Panc1 (cell line): ENCODE measurements at regions not wholly inside any gene's neighbourhood (a gene's known extent, or its start where the extent isn't known, plus 50 kb on each side); places are given as distances from the start of the nearest gene placed in this dataset.

Experiments used
- ATAC-seq: fragments of 200-7000 bp; cut with Tn5 transposase; 2 replicates; pipeline ENCODE4 v1.9.1; 2020; ENCODE audit warnings: mild to moderate bottlenecking, moderate library complexity
- BruUV-seq: library from RNA; stranded (reverse); fragments of 400-500 nt; replicated peaks from 2 replicates; lab custom pipeline; 2021; lab: Mats Ljungman, UMichigan
- CTCF ChIA-PET: fragments of 300-600 bp; sonication (Branson Sonifier 250); formaldehyde crosslinking; loops from one replicate; lab custom pipeline; 2022; ENCODE audit warnings: antibody characterized with exemption; lab: Charles Lee
- POLR2A ChIA-PET: fragments of 300-600 bp; sonication (Branson Sonifier 250); formaldehyde crosslinking; loops from one replicate; lab custom pipeline; 2022; ENCODE audit warnings: antibody characterized with exemption; lab: Charles Lee
- DNase-seq: peaks from one replicate; pipeline ENCODE4 v3.0.0-alpha.2; 2010; ENCODE audit warnings: low read depth, low spot score
- H3K27ac ChIP-seq: 2 replicates; pipeline ENCODE4 v1.5.1; 2011; ENCODE audit warnings: mild to moderate bottlenecking, low read length, inconsistent platforms
- H3K27me3 ChIP-seq: fragments of 200-500 bp; sonication (Bioruptor generic); 2 replicates; pipeline ENCODE4 v1.6.0; 2014; ENCODE audit warnings: low read length, inconsistent platforms; ENCODE audit not compliant: control insufficient read depth, insufficient read depth
- H3K36me3 ChIP-seq: fragments of 200-500 bp; sonication (Bioruptor generic); 2 replicates; pipeline ENCODE4 v1.5.1; 2014; ENCODE audit warnings: inconsistent platforms, mild to moderate bottlenecking, low read length, moderate library complexity; ENCODE audit not compliant: control insufficient read depth, insufficient read depth
- H3K4me1 ChIP-seq: 2 replicates; pipeline ENCODE4 v1.5.1; 2011; ENCODE audit warnings: inconsistent platforms, mild to moderate bottlenecking, low read length, moderate library complexity; ENCODE audit not compliant: control insufficient read depth, insufficient read depth
- H3K4me3 ChIP-seq, 2 experiments: 2 replicates each; pipeline ENCODE4 v1.5.1; 2011 to 2012; ENCODE audit warnings: low read depth in 2 of 2, low read length in 2 of 2, mild to moderate bottlenecking in 2 of 2, inconsistent platforms in 1 of 2, moderate library complexity in 1 of 2
- H3K9me3 ChIP-seq: fragments of 200-500 bp; sonication (Bioruptor generic); 2 replicates; pipeline ENCODE4 v1.5.1; 2014; ENCODE audit warnings: low read depth, mild to moderate bottlenecking, inconsistent platforms, low read length, moderate library complexity; ENCODE audit not compliant: control insufficient read depth, insufficient read depth
- POLR2AphosphoS5 ChIP-seq: IDR thresholded peaks from 2 replicates; pipeline ENCODE4 v1.6.1; 2012; ENCODE audit warnings: mild to moderate bottlenecking, low read depth, low read length, moderate library complexity
- SIN3A ChIP-seq: IDR thresholded peaks from 2 replicates; pipeline ENCODE4 v1.6.1; 2012; ENCODE audit warnings: low read depth, mild to moderate bottlenecking, low read length, moderate library complexity, borderline replicate concordance; ENCODE audit not compliant: insufficient read depth
- TCF7L2 ChIP-seq: IDR thresholded peaks from 2 replicates; pipeline ENCODE4 v1.6.1; 2011; ENCODE audit warnings: mild to moderate bottlenecking, low read depth, low read length, inconsistent platforms
- in situ Hi-C: cut with HindIII; loops from 2 replicates; pipeline ENCODE4 v1.10.0; 2016; ENCODE audit warnings: low sequenced_read_pairs, low pct_unique_long_range_greater_than_20kb
- intact Hi-C: fragments of 100-400 bp; cut with micrococcal nuclease; formaldehyde crosslinking; loops from one replicate; pipeline ENCODE4 v1.10.0; 2022; ENCODE audit not compliant: unreplicated experiment
- TF ChIP-seq, protein P1 (sequence below): fragments of 450-650 bp; IDR thresholded peaks from 2 replicates; pipeline ENCODE4 v1.5.1; 2017; ENCODE audit warnings: mild to moderate bottlenecking
- TF ChIP-seq, protein P2 (sequence below), 2 experiments: IDR thresholded peaks; 2 replicates each; pipeline ENCODE4 v1.6.1; 2011 to 2012; ENCODE audit warnings: low read depth in 2 of 2, control low read depth in 1 of 2, low read length in 1 of 2, mild to moderate bottlenecking in 1 of 2, moderate library complexity in 1 of 2; ENCODE audit not compliant: insufficient read depth in 1 of 2

DNA sequence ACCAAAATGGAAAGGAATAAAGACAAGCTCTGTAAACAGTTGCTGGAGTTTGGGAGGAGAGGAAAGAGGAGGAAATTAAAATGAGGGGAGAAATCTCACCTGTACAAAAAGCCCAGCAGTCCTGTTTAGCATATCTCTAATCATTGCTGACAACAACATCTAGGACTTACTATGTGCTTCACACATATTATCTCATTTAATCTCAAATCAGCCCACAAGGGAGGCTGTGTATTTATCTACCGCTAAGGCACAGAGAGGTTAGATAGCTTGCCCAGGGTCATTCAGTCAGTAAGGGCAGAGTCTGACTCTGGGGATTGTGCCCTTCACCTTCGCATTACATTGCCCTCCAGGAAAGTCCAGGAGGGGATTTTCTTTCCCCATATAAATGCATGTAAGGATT lies 233.3 kb downstream of the DLEU7 start:
- no TSS peak for BruUV-seq
- Histone ChIP-seq H3K27ac (no peak overlapping the region; the same call in 1 of the 2 replicates), H3K9me3 (no peaks in the 10 kb centered on the region), H3K4me1 (no peaks in the 10 kb centered on the region), H3K36me3 (no peaks in the 10 kb centered on the region), H3K4me3 (no peak overlapping the region), H3K27me3 (no peaks in the 10 kb centered on the region)
- intact Hi-C loops, result no loop called here
- no peak for TF ChIP-seq POLR2AphosphoS5
- no peak for TF ChIP-seq TCF7L2
- TF ChIP-seq SIN3A, result no peak
- TF ChIP-seq, protein P1, sequence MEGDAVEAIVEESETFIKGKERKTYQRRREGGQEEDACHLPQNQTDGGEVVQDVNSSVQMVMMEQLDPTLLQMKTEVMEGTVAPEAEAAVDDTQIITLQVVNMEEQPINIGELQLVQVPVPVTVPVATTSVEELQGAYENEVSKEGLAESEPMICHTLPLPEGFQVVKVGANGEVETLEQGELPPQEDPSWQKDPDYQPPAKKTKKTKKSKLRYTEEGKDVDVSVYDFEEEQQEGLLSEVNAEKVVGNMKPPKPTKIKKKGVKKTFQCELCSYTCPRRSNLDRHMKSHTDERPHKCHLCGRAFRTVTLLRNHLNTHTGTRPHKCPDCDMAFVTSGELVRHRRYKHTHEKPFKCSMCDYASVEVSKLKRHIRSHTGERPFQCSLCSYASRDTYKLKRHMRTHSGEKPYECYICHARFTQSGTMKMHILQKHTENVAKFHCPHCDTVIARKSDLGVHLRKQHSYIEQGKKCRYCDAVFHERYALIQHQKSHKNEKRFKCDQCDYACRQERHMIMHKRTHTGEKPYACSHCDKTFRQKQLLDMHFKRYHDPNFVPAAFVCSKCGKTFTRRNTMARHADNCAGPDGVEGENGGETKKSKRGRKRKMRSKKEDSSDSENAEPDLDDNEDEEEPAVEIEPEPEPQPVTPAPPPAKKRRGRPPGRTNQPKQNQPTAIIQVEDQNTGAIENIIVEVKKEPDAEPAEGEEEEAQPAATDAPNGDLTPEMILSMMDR, result no peak
- TF ChIP-seq, protein P2, sequence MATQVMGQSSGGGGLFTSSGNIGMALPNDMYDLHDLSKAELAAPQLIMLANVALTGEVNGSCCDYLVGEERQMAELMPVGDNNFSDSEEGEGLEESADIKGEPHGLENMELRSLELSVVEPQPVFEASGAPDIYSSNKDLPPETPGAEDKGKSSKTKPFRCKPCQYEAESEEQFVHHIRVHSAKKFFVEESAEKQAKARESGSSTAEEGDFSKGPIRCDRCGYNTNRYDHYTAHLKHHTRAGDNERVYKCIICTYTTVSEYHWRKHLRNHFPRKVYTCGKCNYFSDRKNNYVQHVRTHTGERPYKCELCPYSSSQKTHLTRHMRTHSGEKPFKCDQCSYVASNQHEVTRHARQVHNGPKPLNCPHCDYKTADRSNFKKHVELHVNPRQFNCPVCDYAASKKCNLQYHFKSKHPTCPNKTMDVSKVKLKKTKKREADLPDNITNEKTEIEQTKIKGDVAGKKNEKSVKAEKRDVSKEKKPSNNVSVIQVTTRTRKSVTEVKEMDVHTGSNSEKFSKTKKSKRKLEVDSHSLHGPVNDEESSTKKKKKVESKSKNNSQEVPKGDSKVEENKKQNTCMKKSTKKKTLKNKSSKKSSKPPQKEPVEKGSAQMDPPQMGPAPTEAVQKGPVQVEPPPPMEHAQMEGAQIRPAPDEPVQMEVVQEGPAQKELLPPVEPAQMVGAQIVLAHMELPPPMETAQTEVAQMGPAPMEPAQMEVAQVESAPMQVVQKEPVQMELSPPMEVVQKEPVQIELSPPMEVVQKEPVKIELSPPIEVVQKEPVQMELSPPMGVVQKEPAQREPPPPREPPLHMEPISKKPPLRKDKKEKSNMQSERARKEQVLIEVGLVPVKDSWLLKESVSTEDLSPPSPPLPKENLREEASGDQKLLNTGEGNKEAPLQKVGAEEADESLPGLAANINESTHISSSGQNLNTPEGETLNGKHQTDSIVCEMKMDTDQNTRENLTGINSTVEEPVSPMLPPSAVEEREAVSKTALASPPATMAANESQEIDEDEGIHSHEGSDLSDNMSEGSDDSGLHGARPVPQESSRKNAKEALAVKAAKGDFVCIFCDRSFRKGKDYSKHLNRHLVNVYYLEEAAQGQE (IDR thresholded peaks at IDR 0.05; ENCODE audit: insufficient read depth in 1 of 2, low read depth in 2 of 2, low read length in 1 of 2), result no peak
- no peak for ATAC-seq
- in situ Hi-C loops, result no loop called here
- no peak for DNase-seq
- ChIA-PET CTCF (no interaction called here), POLR2A (no interaction called here)

DNA sequence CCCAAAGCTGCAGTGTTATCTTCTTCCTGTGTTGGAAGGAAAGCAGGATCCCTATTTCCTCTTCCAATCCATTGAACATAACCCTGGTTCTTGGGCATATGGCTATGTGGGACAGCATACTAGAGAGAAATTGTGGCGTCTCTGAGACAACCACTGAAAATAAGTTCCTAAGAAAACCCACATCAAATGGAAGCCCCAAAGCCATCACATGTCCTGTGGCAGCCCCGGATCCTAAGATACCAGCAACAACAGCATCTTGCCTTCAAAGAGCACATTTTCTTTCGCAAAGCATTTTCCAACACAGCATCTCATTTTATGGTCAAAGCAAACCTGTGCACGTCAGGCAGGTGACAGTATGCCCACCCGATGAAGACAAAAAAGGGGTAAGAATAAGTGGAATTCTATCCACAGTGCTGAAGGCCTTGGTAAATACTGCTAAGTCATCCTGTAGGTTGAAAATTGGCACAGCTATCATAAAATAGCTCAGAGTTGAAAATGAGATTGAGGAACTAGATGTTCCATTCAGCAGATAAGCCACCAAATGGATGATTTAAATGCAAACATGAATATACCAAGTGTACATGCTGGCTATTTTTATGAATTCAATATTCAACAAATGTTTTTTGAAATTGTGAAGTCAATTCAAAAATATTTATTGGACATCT lies 232.2 kb downstream of the DLEU7 start:
- CTCF ChIA-PET, result no interaction called here
- DNase-seq, result no peak
- H3K4me1 ChIP-seq, result no peaks in the 10 kb centered on the region
- intact Hi-C loops (no loop called here), in situ Hi-C loops (no loop called here)
- no peak for ATAC-seq
- H3K27ac ChIP-seq, result no peak overlapping the region; the same call in 1 of the 2 replicates
- BruUV-seq, result no TSS peak
- no peaks in the 10 kb centered on the region for H3K27me3 ChIP-seq
- TF ChIP-seq, protein P2 (IDR thresholded peaks at IDR 0.05; ENCODE audit: insufficient read depth in 1 of 2, low read depth in 2 of 2, low read length in 1 of 2), result no peak
- TF ChIP-seq TCF7L2 (no peak), POLR2AphosphoS5 (no peak), SIN3A (no peak)
- TF ChIP-seq, protein P1, result no peak
- no peak overlapping the region for H3K4me3 ChIP-seq
- H3K9me3 ChIP-seq, result no peaks in the 10 kb centered on the region
- no peaks in the 10 kb centered on the region for H3K36me3 ChIP-seq
- POLR2A ChIA-PET, result no interaction called here
